ENCODE measurements at regions not wholly inside any gene's neighbourhood (a gene's known extent, or its start where the extent isn't known, plus 50 kb on each side); places are given as distances from the start of the nearest gene placed in this dataset.

DNA sequence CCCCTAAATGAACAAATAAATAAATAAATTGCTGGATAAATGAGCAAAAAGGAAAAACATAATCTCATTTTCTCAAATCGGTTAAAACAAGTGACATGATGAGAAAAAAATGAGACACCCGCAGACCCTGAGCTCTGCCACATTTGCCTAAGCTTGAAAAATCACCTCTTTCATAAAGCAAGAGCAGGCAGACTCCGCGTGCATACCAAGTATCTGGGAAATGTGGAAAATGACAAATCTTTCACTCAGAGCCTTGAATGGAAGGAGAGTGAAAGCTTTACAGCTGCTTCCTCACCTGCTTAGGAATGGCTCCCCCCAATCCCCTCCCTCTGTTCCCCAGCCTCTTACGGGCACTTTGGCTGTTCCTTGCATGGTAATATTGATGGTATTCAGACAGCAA, 355.5 kb upstream of the SUCLG2 start:
- Histone ChIP-seq H3K4me3 (no peak overlapping the region), H3K36me3 (no peaks in the 10 kb centered on the region), H3K27me3 (no peaks in the 10 kb centered on the region), H3K4me1 (no peaks in the 10 kb centered on the region), H3K9me3 (no peaks in the 10 kb centered on the region), H3K27ac (no peak overlapping the region), H3K9ac (ENCODE audit: low read depth in 2 of 2, low read length in 2 of 2) (no peak overlapping the region)
- DNase-seq, result no peak
- intact Hi-C loops (cut with DNase I), result no loop called here
- TF ChIP-seq, protein P1, sequence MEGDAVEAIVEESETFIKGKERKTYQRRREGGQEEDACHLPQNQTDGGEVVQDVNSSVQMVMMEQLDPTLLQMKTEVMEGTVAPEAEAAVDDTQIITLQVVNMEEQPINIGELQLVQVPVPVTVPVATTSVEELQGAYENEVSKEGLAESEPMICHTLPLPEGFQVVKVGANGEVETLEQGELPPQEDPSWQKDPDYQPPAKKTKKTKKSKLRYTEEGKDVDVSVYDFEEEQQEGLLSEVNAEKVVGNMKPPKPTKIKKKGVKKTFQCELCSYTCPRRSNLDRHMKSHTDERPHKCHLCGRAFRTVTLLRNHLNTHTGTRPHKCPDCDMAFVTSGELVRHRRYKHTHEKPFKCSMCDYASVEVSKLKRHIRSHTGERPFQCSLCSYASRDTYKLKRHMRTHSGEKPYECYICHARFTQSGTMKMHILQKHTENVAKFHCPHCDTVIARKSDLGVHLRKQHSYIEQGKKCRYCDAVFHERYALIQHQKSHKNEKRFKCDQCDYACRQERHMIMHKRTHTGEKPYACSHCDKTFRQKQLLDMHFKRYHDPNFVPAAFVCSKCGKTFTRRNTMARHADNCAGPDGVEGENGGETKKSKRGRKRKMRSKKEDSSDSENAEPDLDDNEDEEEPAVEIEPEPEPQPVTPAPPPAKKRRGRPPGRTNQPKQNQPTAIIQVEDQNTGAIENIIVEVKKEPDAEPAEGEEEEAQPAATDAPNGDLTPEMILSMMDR (IDR thresholded peaks at IDR 0.05), result no peak

GRCh38 chr3:68007621-68008226, 353.3 kb upstream of the SUCLG2 start:
- no peak overlapping the region for H3K9ac ChIP-seq (ENCODE audit: low read depth in 2 of 2, low read length in 2 of 2)
- no peaks in the 10 kb centered on the region for H3K9me3 ChIP-seq
- no peaks in the 10 kb centered on the region for H3K36me3 ChIP-seq
- intact Hi-C loops (cut with DNase I), result no loop called here
- DNase-seq, result no peak
- H3K4me3 ChIP-seq, result peak overlapping the region; percentile 24
- H3K27ac ChIP-seq, result no peak overlapping the region
- TF ChIP-seq, protein P1 (IDR thresholded peaks at IDR 0.05), result no peak
- no peaks in the 10 kb centered on the region for H3K27me3 ChIP-seq
- H3K4me1 ChIP-seq, result no peaks in the 10 kb centered on the region

DNA sequence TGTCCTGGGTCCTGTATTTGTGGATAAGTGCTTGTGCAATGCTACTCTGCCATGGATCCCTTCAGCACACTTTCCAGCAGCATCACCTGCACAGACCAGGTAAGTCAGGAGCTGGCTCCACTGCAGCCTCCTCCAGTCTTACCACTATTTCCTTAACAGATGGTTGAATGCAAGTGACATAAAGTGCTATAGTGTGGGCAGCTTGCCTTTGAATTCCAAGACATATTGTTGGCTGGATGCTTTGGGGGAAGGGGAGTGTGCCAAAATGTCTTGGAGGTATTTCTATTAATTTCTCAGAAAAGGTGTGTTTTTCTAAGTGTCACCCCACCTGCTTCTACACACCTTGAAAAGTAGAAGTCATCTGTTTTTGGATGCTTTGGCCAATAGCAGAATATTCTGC, 352.2 kb upstream of the SUCLG2 start:
- DNase-seq, result no peak
- intact Hi-C loops (cut with DNase I), result no loop called here
- no peaks in the 10 kb centered on the region for H3K27me3 ChIP-seq

GRCh38 chr3:68004091-68004490, 349.7 kb upstream of the SUCLG2 start:
- Histone ChIP-seq H3K9me3 (no peaks in the 10 kb centered on the region), H3K36me3 (no peaks in the 10 kb centered on the region), H3K27ac (no peak overlapping the region), H3K9ac (ENCODE audit: low read depth in 2 of 2, low read length in 2 of 2) (no peak overlapping the region), H3K4me1 (no peaks in the 10 kb centered on the region), H3K27me3 (no peaks in the 10 kb centered on the region), H3K4me3 (no peak overlapping the region)
- intact Hi-C loops (cut with DNase I), result no loop called here
- TF ChIP-seq, protein P1 (IDR thresholded peaks at IDR 0.05), result no peak
- DNase-seq, result no peak

More for the DNA sequence above, 352.2 kb upstream of the SUCLG2 start:
- H3K9me3 ChIP-seq, result no peaks in the 10 kb centered on the region
- H3K4me3 ChIP-seq, result no peak overlapping the region
- TF ChIP-seq, protein P1 (IDR thresholded peaks at IDR 0.05), result no peak
- no peaks in the 10 kb centered on the region for H3K4me1 ChIP-seq
- no peak overlapping the region for H3K27ac ChIP-seq
- H3K36me3 ChIP-seq, result no peaks in the 10 kb centered on the region
- H3K9ac ChIP-seq (ENCODE audit: low read depth in 2 of 2, low read length in 2 of 2), result no peak overlapping the region

GRCh38 chr3:67998281-67998680, 343.9 kb upstream of the SUCLG2 start:
- Histone ChIP-seq H3K4me1 (no peaks in the 10 kb centered on the region), H3K27me3 (no peaks in the 10 kb centered on the region), H3K4me3 (no peak overlapping the region), H3K27ac (no peak overlapping the region), H3K36me3 (no peaks in the 10 kb centered on the region), H3K9me3 (no peaks in the 10 kb centered on the region), H3K9ac (ENCODE audit: low read depth in 2 of 2, low read length in 2 of 2) (no peak overlapping the region)
- TF ChIP-seq, protein P1 (IDR thresholded peaks at IDR 0.05), result no peak
- no peak for DNase-seq
- intact Hi-C loops (cut with DNase I), result no loop called here

All from colonic mucosa (tissue), 4 donors.